Mesothelial cell of epicardium (in vitro differentiated cells): ENCODE measurements at regions not wholly inside any gene's neighbourhood (a gene's known extent, or its start where the extent isn't known, plus 50 kb on each side); places are given as distances from the start of the nearest gene placed in this dataset.

ENCODE experiments used
- DNase-seq, 2 experiments: peaks; one replicate each; pipeline ENCODE4 v3.0.0; 2021; ENCODE audit warnings: low spot score in 2 of 2; ENCODE audit not compliant: unreplicated experiment in 2 of 2
- H3K27ac Mint-ChIP-seq: 2 replicates; pipeline ENCODE4 v1.8.0; 2021; ENCODE audit warnings: mixed read lengths
- H3K27me3 Mint-ChIP-seq: 2 replicates; pipeline ENCODE4 v1.8.0; 2021; ENCODE audit warnings: low read depth, mixed read lengths
- H3K36me3 Mint-ChIP-seq: 2 replicates; pipeline ENCODE4 v1.8.0; 2021; ENCODE audit warnings: mixed read lengths
- H3K4me1 Mint-ChIP-seq: 2 replicates; pipeline ENCODE4 v1.8.0; 2021; ENCODE audit warnings: mixed read lengths
- H3K4me3 Mint-ChIP-seq: 2 replicates; pipeline ENCODE4 v1.8.0; 2021; ENCODE audit warnings: mild to moderate bottlenecking, moderate library complexity, mixed read lengths
- H3K9me3 Mint-ChIP-seq: 2 replicates; pipeline ENCODE4 v1.8.0; 2021; ENCODE audit warnings: mixed read lengths
- CTCF ChIP-seq: fragments of 200-600 bp; sonication (generic); IDR thresholded peaks from one replicate; pipeline ENCODE4 v1.5.0; 2021; ENCODE audit warnings: antibody characterized with exemption; ENCODE audit not compliant: unreplicated experiment

DNA sequence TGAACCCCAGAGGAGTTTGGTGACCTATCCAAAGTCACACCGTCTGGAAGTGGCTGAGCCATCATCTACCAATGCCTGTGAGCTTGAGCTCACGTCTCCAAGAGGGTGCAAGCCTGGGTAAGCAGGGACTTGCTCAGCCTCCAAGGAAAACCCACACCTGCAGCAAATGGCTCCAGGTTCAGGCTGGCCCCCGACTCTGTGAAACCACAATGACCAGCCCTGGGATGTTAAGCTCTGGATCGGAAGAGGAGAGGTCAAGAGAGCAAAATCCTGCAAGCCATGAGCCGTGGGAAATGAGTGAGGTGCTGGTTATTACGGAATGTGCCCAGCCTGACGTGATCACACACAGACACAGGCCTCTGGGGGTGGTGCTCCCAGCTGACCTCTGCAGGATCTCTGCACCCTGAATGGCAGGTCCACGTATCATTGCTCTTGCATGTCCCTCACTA lies 94.1 kb upstream of the OTOS start:
- Mint-ChIP-seq H3K27ac (no peak overlapping the region), H3K27me3 (peaks cover 7% of the 10 kb centered on the region), H3K4me3 (no peak overlapping the region), H3K4me1 (peaks cover 9% of the 10 kb centered on the region), H3K36me3 (no peaks in the 10 kb centered on the region), H3K9me3 (peaks cover 12% of the 10 kb centered on the region)
- peak in 1 of 2 experiments; percentile 36 for DNase-seq
- TF ChIP-seq CTCF, result no peak

GRCh38 chr2:240235149-240235803 lies 94.8 kb upstream of the OTOS start:
- peaks cover 3% of the 10 kb centered on the region for H3K27me3 Mint-ChIP-seq
- no peak for TF ChIP-seq CTCF
- no peak overlapping the region for H3K4me3 Mint-ChIP-seq
- H3K36me3 Mint-ChIP-seq, result peaks cover under 1% of the 10 kb centered on the region
- DNase-seq, result peak; percentile 11 to 37
- peaks cover 9% of the 10 kb centered on the region for H3K4me1 Mint-ChIP-seq
- peaks cover 5% of the 10 kb centered on the region for H3K9me3 Mint-ChIP-seq
- H3K27ac Mint-ChIP-seq, result no peak overlapping the region

DNA sequence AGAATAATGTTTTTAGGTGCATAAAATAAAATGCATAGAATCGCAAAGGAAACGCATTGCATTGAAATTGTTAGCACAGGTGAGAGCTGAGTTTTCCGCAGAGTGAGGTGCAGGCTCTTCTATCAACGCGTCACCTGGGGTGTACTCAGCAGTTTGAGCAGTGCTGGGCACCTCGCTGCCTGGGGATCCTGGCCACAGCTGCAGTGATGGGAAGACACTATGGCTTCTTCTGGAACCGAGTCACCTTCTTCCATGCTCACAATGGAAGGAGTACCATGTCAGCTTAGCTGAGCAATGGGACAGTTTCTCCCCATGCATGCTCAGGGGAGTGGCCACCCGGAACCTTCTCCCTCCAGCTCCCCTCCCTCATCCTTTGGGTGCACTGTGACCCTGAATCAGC lies 95.4 kb upstream of the OTOS start:
- no peaks in the 10 kb centered on the region for H3K27me3 Mint-ChIP-seq
- no peak overlapping the region for H3K4me3 Mint-ChIP-seq
- TF ChIP-seq CTCF, result no peak
- H3K36me3 Mint-ChIP-seq, result peaks cover 5% of the 10 kb centered on the region
- DNase-seq, result peak in 1 of 2 experiments; percentile 20
- H3K9me3 Mint-ChIP-seq, result peaks cover 5% of the 10 kb centered on the region
- H3K27ac Mint-ChIP-seq, result no peak overlapping the region
- H3K4me1 Mint-ChIP-seq, result peaks cover 9% of the 10 kb centered on the region

GRCh38 chr2:240236217-240237111 lies 96.0 kb upstream of the OTOS start:
- Mint-ChIP-seq H3K36me3 (peaks cover 11% of the 10 kb centered on the region), H3K9me3 (peaks cover 5% of the 10 kb centered on the region), H3K27me3 (no peaks in the 10 kb centered on the region), H3K27ac (no peak overlapping the region), H3K4me3 (no peak overlapping the region), H3K4me1 (peaks cover 9% of the 10 kb centered on the region)
- peak; percentile 10 to 34 for DNase-seq
- TF ChIP-seq CTCF, result no peak

- Mint-ChIP-seq H3K4me3 (no peak overlapping the region), H3K4me1 (peaks cover 9% of the 10 kb centered on the region), H3K27ac (no peak overlapping the region), H3K36me3 (peaks cover 14% of the 10 kb centered on the region), H3K9me3 (peaks cover 5% of the 10 kb centered on the region), H3K27me3 (no peaks in the 10 kb centered on the region)
- DNase-seq, result peak in 1 of 2 experiments; percentile 26
- TF ChIP-seq CTCF, result no peak
These were observed 97.2 kb upstream of the OTOS start for GRCh38 chr2:240237609-240238174.
